H1 (cell line): ENCODE measurements at regions not wholly inside any gene's neighbourhood (a gene's known extent, or its start where the extent isn't known, plus 50 kb on each side); places are given as distances from the start of the nearest gene placed in this dataset.

ENCODE experiments used
- CTCF ChIA-PET: fragments of 300-600 bp; sonication (Branson Sonifier 250); formaldehyde crosslinking; loops from one replicate; lab custom pipeline; 2021; ENCODE audit not compliant: partially characterized antibody; lab: Charles Lee
- POLR2A ChIA-PET: fragments of 300-600 bp; sonication (Branson Sonifier 250); formaldehyde crosslinking; loops from one replicate; lab custom pipeline; 2021; ENCODE audit warnings: inconsistent platforms; ENCODE audit not compliant: partially characterized antibody; lab: Charles Lee
- DNase-seq, 2 experiments: peaks; one replicate each; pipeline versions ENCODE4 v3.0.0 to v3.0.0-alpha.2; 2010 to 2022; ENCODE audit warnings: low spot score in 2 of 2, low read depth in 1 of 2, mixed read lengths in 1 of 2
- FAIRE-seq: peaks from 2 replicates; lab custom pipeline; 2011; peaks lifted over from hg19 to GRCh38; lab: Jason Lieb, UNC
- H2AFZ ChIP-seq: 2 replicates; pipeline ENCODE4 v1.8.1; 2012; ENCODE audit warnings: low read length, inconsistent platforms
- H2AK5ac ChIP-seq: 2 replicates; pipeline ENCODE4 v1.6.1; 2013; ENCODE audit warnings: low read depth, low read length
- H2BK120ac ChIP-seq: replicated peaks from 2 replicates; pipeline ENCODE3; 2013; ENCODE audit warnings: low read depth, low read length, inconsistent platforms
- H2BK12ac ChIP-seq: 2 replicates; pipeline ENCODE4 v1.6.1; 2013; ENCODE audit warnings: low read depth, low read length
- H2BK15ac ChIP-seq: 2 replicates; pipeline ENCODE4 v1.6.1; 2013; ENCODE audit warnings: low read length
- H2BK20ac ChIP-seq: 2 replicates; pipeline ENCODE4 v1.6.1; 2013; ENCODE audit warnings: low read length
- H2BK5ac ChIP-seq: 2 replicates; pipeline ENCODE4 v1.6.1; 2013; ENCODE audit warnings: low read depth, low read length
- H3K14ac ChIP-seq: 2 replicates; pipeline ENCODE4 v1.6.1; 2013; ENCODE audit warnings: inconsistent platforms; ENCODE audit not compliant: insufficient read length
- H3K18ac ChIP-seq: 2 replicates; pipeline ENCODE4 v1.6.1; 2013; ENCODE audit warnings: low read length; ENCODE audit errors: extremely low read depth
- H3K23ac ChIP-seq: 2 replicates; pipeline ENCODE4 v1.6.1; 2013; ENCODE audit warnings: inconsistent platforms; ENCODE audit not compliant: insufficient read length
- H3K23me2 ChIP-seq: 2 replicates; pipeline ENCODE4 v1.6.1; 2013; ENCODE audit warnings: low read depth, low read length
- H3K27ac ChIP-seq: 2 replicates; pipeline ENCODE4 v1.6.1; 2011; ENCODE audit warnings: low read depth, low read length, inconsistent platforms
- H3K27me3 ChIP-seq, 4 experiments: replicated peaks in 1 of 4; 1 replicate in 1 of 4; 2 replicates in 3 of 4; pipeline versions ENCODE4 v1.6.1 to v1.8.1; 2011 to 2013; ENCODE audit warnings: low read length in 3 of 4, mild to moderate bottlenecking in 3 of 4, inconsistent platforms in 2 of 4, mixed read lengths in 2 of 4, moderate library complexity in 1 of 4; ENCODE audit not compliant: control insufficient read depth in 3 of 4, insufficient read depth in 3 of 4; ENCODE audit errors: extremely low read depth in 1 of 4
- H3K36me3 ChIP-seq, 4 experiments: 2 replicates each; pipeline versions ENCODE4 v1.6.1 to v1.8.1; 2011 to 2013; ENCODE audit warnings: mild to moderate bottlenecking in 4 of 4, low read length in 3 of 4, moderate library complexity in 2 of 4, control low read depth in 1 of 4, inconsistent platforms in 1 of 4; ENCODE audit not compliant: insufficient read depth in 4 of 4, control insufficient read depth in 2 of 4
- H3K4ac ChIP-seq: replicated peaks from 2 replicates; pipeline ENCODE3; 2013; ENCODE audit warnings: low read length, low read depth, mixed read lengths, inconsistent platforms; ENCODE audit not compliant: insufficient read length
- H3K4me1 ChIP-seq, 4 experiments: replicated peaks in 1 of 4; 1 replicate in 1 of 4; 2 replicates in 3 of 4; pipeline versions ENCODE4 v1.6.1 to v1.8.1; 2011 to 2013; ENCODE audit warnings: low read length in 3 of 4, inconsistent platforms in 2 of 4, mixed read lengths in 1 of 4; ENCODE audit not compliant: insufficient read depth in 4 of 4, control insufficient read depth in 3 of 4
- H3K4me2 ChIP-seq, 2 experiments: 2 replicates each; pipeline versions ENCODE4 v1.6.1 to v1.8.1; 2011 to 2013; ENCODE audit warnings: low read depth in 2 of 2, low read length in 2 of 2, control low read depth in 1 of 2, inconsistent platforms in 1 of 2, mild to moderate bottlenecking in 1 of 2; ENCODE audit not compliant: insufficient read depth in 1 of 2
- H3K4me3 ChIP-seq, 4 experiments: fragments of 200-600, 300-600 bp in 1 of 4; sonication (generic), shearing (Covaris generic), sonication (Bioruptor Twin) in 1 of 4; 2 replicates each; pipeline versions ENCODE4 v1.5.1 to v1.8.1; 2011 to 2016; ENCODE audit warnings: low read length in 4 of 4, low read depth in 3 of 4, control low read depth in 2 of 4, inconsistent platforms in 2 of 4, mild to moderate bottlenecking in 2 of 4, mixed read lengths in 1 of 4, moderate library complexity in 1 of 4; ENCODE audit not compliant: insufficient read depth in 2 of 4; ENCODE audit errors: extremely low read depth in 1 of 4
- H3K56ac ChIP-seq: replicated peaks from 2 replicates; pipeline ENCODE3; 2013; ENCODE audit warnings: low read depth, mild to moderate bottlenecking, mixed read lengths, low read length, inconsistent platforms; ENCODE audit not compliant: insufficient read length
- H3K79me1 ChIP-seq: 2 replicates; pipeline ENCODE4 v1.6.1; 2013; ENCODE audit warnings: low read depth, low read length, control low read depth
- H3K79me2 ChIP-seq, 2 experiments: 2 replicates each; pipeline versions ENCODE4 v1.6.1 to v1.8.1; 2012 to 2013; ENCODE audit warnings: low read length in 2 of 2, mild to moderate bottlenecking in 2 of 2, inconsistent platforms in 1 of 2; ENCODE audit not compliant: insufficient read depth in 2 of 2, control insufficient read depth in 1 of 2
- H3K9ac ChIP-seq, 4 experiments: replicated peaks in 1 of 4; 1 replicate in 1 of 4; 2 replicates in 3 of 4; pipeline versions ENCODE4 v1.6.1 to v1.8.1; 2011 to 2013; ENCODE audit warnings: low read depth in 3 of 4, low read length in 3 of 4, control low read depth in 2 of 4, mild to moderate bottlenecking in 2 of 4, moderate library complexity in 2 of 4, inconsistent platforms in 1 of 4; ENCODE audit errors: extremely low read depth in 1 of 4
- H3K9me3 ChIP-seq, 2 experiments: 2 replicates each; pipeline versions ENCODE4 v1.6.1 to v1.8.1; 2012 to 2013; ENCODE audit warnings: mild to moderate bottlenecking in 2 of 2, moderate library complexity in 2 of 2, control low read depth in 1 of 2, inconsistent platforms in 1 of 2, low read depth in 1 of 2, low read length in 1 of 2, mixed read lengths in 1 of 2; ENCODE audit not compliant: insufficient read depth in 2 of 2
- H4K20me1 ChIP-seq, 2 experiments: replicated peaks in 1 of 2; 2 replicates each; pipeline versions ENCODE3 to v1.8.1; 2011 to 2013; ENCODE audit warnings: inconsistent platforms in 2 of 2, low read length in 2 of 2, mild to moderate bottlenecking in 1 of 2; ENCODE audit not compliant: insufficient read depth in 2 of 2, control insufficient read depth in 1 of 2
- H4K5ac ChIP-seq: 2 replicates; pipeline ENCODE4 v1.6.1; 2013; ENCODE audit warnings: low read length, low read depth, mixed read lengths, inconsistent platforms; ENCODE audit not compliant: insufficient read length
- H4K8ac ChIP-seq: 2 replicates; pipeline ENCODE4 v1.8.0; 2013; ENCODE audit warnings: mild to moderate bottlenecking, moderate library complexity, low read length, inconsistent platforms; ENCODE audit not compliant: insufficient read depth; ENCODE audit errors: extremely low read depth
- H4K91ac ChIP-seq: replicated peaks from 2 replicates; pipeline ENCODE3; 2013; ENCODE audit warnings: low read length, mixed read lengths, inconsistent platforms; ENCODE audit not compliant: insufficient read length
- ATF3 ChIP-seq: IDR thresholded peaks from 2 replicates; pipeline ENCODE4 v1.6.1; 2011; ENCODE audit warnings: low read depth, mild to moderate bottlenecking, low read length; ENCODE audit not compliant: insufficient read depth
- CHD1 ChIP-seq: IDR thresholded peaks from 2 replicates; pipeline ENCODE4 v1.6.1; 2012; ENCODE audit warnings: low read depth, low read length, improper control_type of control experiment
- HDAC6 ChIP-seq: IDR thresholded peaks from one replicate; pipeline ENCODE4 v1.7.1; 2012; ENCODE audit warnings: low read depth, mild to moderate bottlenecking, inconsistent platforms, low read length, moderate library complexity
- NANOG ChIP-seq: IDR thresholded peaks from 2 replicates; pipeline ENCODE4 v1.6.1; 2011; ENCODE audit warnings: low read length, low read depth, mild to moderate bottlenecking, inconsistent platforms; ENCODE audit not compliant: insufficient read depth, poor library complexity, severe bottlenecking
- POU5F1 ChIP-seq: IDR thresholded peaks from 2 replicates; pipeline ENCODE4 v1.6.1; 2011; ENCODE audit warnings: low read depth, mild to moderate bottlenecking, low read length, moderate library complexity
- RBBP5 ChIP-seq: IDR thresholded peaks from 2 replicates; pipeline ENCODE4 v1.7.1; 2012; ENCODE audit warnings: low read depth, mild to moderate bottlenecking, inconsistent platforms, low read length, moderate library complexity, borderline replicate concordance
- RXRA ChIP-seq: IDR thresholded peaks from 2 replicates; pipeline ENCODE4 v1.6.1; 2011; ENCODE audit warnings: low read depth, mild to moderate bottlenecking, low read length, moderate library complexity; ENCODE audit not compliant: insufficient read depth
- SAP30 ChIP-seq: fragments of 300-600 bp; sonication (generic); IDR thresholded peaks from 2 replicates; pipeline ENCODE4 v1.7.1; 2012; ENCODE audit warnings: low read length, moderate library complexity, mild to moderate bottlenecking, inconsistent platforms; ENCODE audit not compliant: insufficient read depth, insufficient replicate concordance
- TAF1 ChIP-seq: IDR thresholded peaks from 2 replicates; pipeline ENCODE4 v1.6.1; 2011; ENCODE audit warnings: mild to moderate bottlenecking, low read depth, low read length
- TCF12 ChIP-seq: IDR thresholded peaks from 2 replicates; pipeline ENCODE4 v1.6.1; 2011; ENCODE audit warnings: low read depth, mild to moderate bottlenecking, low read length
- YY1 ChIP-seq: IDR thresholded peaks from 2 replicates; pipeline ENCODE4 v1.6.1; 2011; ENCODE audit warnings: low read depth, mild to moderate bottlenecking, low read length
- WGBS, 2 experiments: shearing (Covaris generic) in 1 of 2; methylation state at CpG; one replicate each; pipeline versions ENCODE4 v1.1.6 to v1.1.7; 2013 to 2015; ENCODE audit warnings: low lambda C conversion rate in 2 of 2, mixed read lengths in 2 of 2, inconsistent platforms in 1 of 2, low coverage in 1 of 2, missing lambda C conversion rate in 1 of 2; ENCODE audit not compliant: insufficient replicate concordance in 2 of 2, insufficient coverage in 1 of 2, insufficient read length in 1 of 2; ENCODE audit errors: extremely low coverage in 1 of 2, missing lambda C conversion rate in 1 of 2; 5-methylcytosine and 5-hydroxymethylcytosine counted together

- H3K23ac ChIP-seq = no peak overlapping the region
- H2BK20ac ChIP-seq = no peak overlapping the region
- no peak overlapping the region for H2BK12ac ChIP-seq
- no peaks in the 10 kb centered on the region for H3K36me3 ChIP-seq
- H3K9ac ChIP-seq = no peak overlapping the region
- no peak for DNase-seq
- no peak overlapping the region for H2AFZ ChIP-seq
- no peak for FAIRE-seq
- H3K4me3 ChIP-seq = no peak overlapping the region
- no peak for TF ChIP-seq ATF3
- no peak for TF ChIP-seq RBBP5
- no peak for TF ChIP-seq RXRA
- no peak for TF ChIP-seq NANOG
- TF ChIP-seq POU5F1 = no peak
- no peak for TF ChIP-seq SAP30
- no peak for TF ChIP-seq CHD1
- no peak for TF ChIP-seq HDAC6
- no peak for TF ChIP-seq YY1
- no peak for TF ChIP-seq TCF12
- no peak for TF ChIP-seq TAF1
- H4K5ac ChIP-seq = no peak overlapping the region
- no peak overlapping the region for H2BK120ac ChIP-seq
- no peaks in the 10 kb centered on the region for H3K79me2 ChIP-seq
- no peaks in the 10 kb centered on the region for H4K20me1 ChIP-seq
- no peak overlapping the region for H2BK15ac ChIP-seq
- H3K18ac ChIP-seq = no peak overlapping the region
- H3K9me3 ChIP-seq = no peaks in the 10 kb centered on the region
- H3K4me1 ChIP-seq = no peaks in the 10 kb centered on the region; a peak in 1 of 7 replicates
- H3K4ac ChIP-seq = no peak overlapping the region
- H2BK5ac ChIP-seq = no peak overlapping the region
- WGBS, 2 experiments = 95% methylated on average over 6 of the region's 6 CpGs; no CpG with 5 or more reads in 1 of the 2 experiments
- no peak overlapping the region for H2AK5ac ChIP-seq
- H3K14ac ChIP-seq = no peak overlapping the region
- no peak overlapping the region for H3K56ac ChIP-seq
- H3K79me1 ChIP-seq = no peaks in the 10 kb centered on the region
- no peaks in the 10 kb centered on the region for H3K23me2 ChIP-seq
- CTCF ChIA-PET = interaction anchor here (0.8 to 1.5 kb wide), 2 partner anchors 10 to 13 kb away, joined by 5 to 6 read pairs; no protein-coding TSS in a partner anchor
- POLR2A ChIA-PET = no interaction called here
- H3K4me2 ChIP-seq = no peak overlapping the region
- H3K27ac ChIP-seq = no peak overlapping the region
- H3K27me3 ChIP-seq = no peaks in the 10 kb centered on the region
- no peak overlapping the region for H4K91ac ChIP-seq
- no peak overlapping the region for H4K8ac ChIP-seq
These were observed 943.8 kb downstream of the NLGN4Y start for GRCh38 chrY:15468091-15468490.
